Adrenal gland (tissue), 5 donors: ENCODE measurements at regions not wholly inside any gene's neighbourhood (a gene's known extent, or its start where the extent isn't known, plus 50 kb on each side); places are given as distances from the start of the nearest gene placed in this dataset.

Experiments used
- POLR2A ChIP-seq, 2 donors: fragments of 450-650 bp; IDR thresholded peaks; one replicate each; pipeline ENCODE4 v1.6.1; 2017; ENCODE audit warnings: antibody characterized with exemption in 2 of 2, mild to moderate bottlenecking in 2 of 2, moderate library complexity in 1 of 2
- TF ChIP-seq, protein P1 (sequence below), 6 experiments: fragments of 450-650 bp in 4 of 6; fragments of 200-600 bp in 2 of 6; sonication (generic) in 1 of 6; IDR thresholded peaks; 1 replicate in 5 of 6; 2 replicates in 1 of 6; pipeline versions ENCODE4 v1.5.1 to v1.8.0; 2016 to 2021; ENCODE audit warnings: antibody characterized with exemption in 6 of 6, mild to moderate bottlenecking in 2 of 6, moderate library complexity in 1 of 6
- donor health status: DM: no; HTN: no; CAD: no.

GRCh38 chr6:95489185-95489863, 88.0 kb upstream of the MANEA start:
- TF ChIP-seq, protein P1, sequence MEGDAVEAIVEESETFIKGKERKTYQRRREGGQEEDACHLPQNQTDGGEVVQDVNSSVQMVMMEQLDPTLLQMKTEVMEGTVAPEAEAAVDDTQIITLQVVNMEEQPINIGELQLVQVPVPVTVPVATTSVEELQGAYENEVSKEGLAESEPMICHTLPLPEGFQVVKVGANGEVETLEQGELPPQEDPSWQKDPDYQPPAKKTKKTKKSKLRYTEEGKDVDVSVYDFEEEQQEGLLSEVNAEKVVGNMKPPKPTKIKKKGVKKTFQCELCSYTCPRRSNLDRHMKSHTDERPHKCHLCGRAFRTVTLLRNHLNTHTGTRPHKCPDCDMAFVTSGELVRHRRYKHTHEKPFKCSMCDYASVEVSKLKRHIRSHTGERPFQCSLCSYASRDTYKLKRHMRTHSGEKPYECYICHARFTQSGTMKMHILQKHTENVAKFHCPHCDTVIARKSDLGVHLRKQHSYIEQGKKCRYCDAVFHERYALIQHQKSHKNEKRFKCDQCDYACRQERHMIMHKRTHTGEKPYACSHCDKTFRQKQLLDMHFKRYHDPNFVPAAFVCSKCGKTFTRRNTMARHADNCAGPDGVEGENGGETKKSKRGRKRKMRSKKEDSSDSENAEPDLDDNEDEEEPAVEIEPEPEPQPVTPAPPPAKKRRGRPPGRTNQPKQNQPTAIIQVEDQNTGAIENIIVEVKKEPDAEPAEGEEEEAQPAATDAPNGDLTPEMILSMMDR (IDR thresholded peaks at IDR 0.05): no peak
- no peak for TF ChIP-seq POLR2A (IDR thresholded peaks at IDR 0.05)
